SU-DHL-6 (cell line): ENCODE measurements at regions not wholly inside any gene's neighbourhood (a gene's known extent, or its start where the extent isn't known, plus 50 kb on each side); places are given as distances from the start of the nearest gene placed in this dataset.

Source experiments
- CTCF ChIP-seq: fragments of 200-600 bp; sonication (generic); IDR thresholded peaks from one replicate; pipeline ENCODE4 v1.5.1; 2017; ENCODE audit warnings: antibody characterized with exemption, mild to moderate bottlenecking, low read length, moderate library complexity; ENCODE audit not compliant: insufficient read depth, poor library complexity, severe bottlenecking
- EZH2phosphoT487 ChIP-seq: fragments of 200-600 bp; sonication (generic), shearing (Covaris generic); conservative IDR thresholded peaks from 2 replicates; pipeline ENCODE4 v1.6.1; 2018; ENCODE audit warnings: mild to moderate bottlenecking, antibody characterized with exemption, low read length, moderate library complexity, mixed read lengths

GRCh38 chr14:106837870-106838269 is 1311.5 kb downstream of the TMEM121 start:
- TF ChIP-seq CTCF = no peak
- TF ChIP-seq EZH2phosphoT487 = no peak
